HG02981 (cell line): ENCODE measurements at regions not wholly inside any gene's neighbourhood (a gene's known extent, or its start where the extent isn't known, plus 50 kb on each side); places are given as distances from the start of the nearest gene placed in this dataset.
"Not testable (repeated sequence)": the region's sequence is repeated elsewhere in the genome, so short reads cannot be mapped to it uniquely, and the experiment has no call there.

Experiments used
- ATAC-seq: cut with Tn5 transposase; IDR thresholded peaks from one replicate; pipeline ENCODE4 v1.9.1; 2021; ENCODE audit warnings: mild to moderate bottlenecking, moderate library complexity; ENCODE audit not compliant: unreplicated experiment

DNA sequence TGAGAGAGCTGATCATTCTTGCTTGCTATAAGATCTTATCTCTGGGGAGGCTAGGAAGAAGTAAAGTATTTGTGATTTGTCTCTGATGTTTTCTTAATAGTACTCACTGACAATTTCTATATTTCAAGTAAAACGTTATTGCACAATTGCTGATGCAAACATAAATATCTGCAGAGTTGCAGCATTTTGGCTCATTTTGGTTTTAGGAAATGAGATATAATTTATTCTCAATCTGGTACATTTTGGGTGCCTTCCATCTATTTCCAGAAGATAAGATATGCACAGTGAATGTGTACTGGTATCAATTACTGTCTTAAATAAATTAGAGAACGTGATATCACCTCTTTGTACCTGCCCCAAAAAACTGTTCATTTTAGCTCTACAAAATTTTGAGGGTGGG, 1431.5 kb downstream of the BRINP3 start:
- ATAC-seq, result no peak

DNA sequence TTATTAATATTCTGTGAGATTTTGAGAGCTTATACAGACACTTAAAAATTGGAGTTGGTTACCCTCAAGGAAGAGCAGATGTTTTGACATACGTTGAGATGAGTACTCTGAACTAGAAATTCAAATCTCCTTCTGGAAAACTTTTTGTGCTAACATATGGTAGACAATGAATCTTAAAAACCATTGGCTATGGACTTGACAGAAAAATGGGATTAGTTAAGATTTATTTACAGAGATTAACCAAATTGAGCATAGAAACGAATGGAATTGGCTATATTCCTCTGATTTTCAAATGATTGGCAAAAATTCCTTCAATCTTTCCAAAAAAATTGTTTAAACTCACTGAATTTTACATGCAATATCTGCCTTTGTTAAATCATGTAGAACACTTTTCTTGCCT, 1392.9 kb downstream of the BRINP3 start:
- ATAC-seq, result no peak

DNA sequence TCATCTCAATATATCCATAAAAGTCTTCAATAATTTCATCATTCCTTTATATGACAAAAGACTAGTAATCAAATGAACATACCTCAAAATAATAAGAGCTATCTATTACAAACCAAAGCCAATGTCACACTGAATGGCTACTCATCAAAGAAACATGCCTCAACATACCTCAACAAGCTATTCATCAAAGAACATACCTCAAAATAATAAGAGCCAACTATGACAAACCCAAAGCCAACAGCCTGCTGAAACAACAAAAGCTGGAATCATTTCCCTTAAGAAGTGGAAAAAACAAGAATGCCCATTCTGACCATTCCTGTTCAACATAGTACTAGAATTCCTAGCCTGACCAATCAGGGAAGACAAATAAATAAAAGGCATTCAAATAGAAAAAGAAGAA, 1373.7 kb downstream of the BRINP3 start:
- no peak for ATAC-seq

DNA sequence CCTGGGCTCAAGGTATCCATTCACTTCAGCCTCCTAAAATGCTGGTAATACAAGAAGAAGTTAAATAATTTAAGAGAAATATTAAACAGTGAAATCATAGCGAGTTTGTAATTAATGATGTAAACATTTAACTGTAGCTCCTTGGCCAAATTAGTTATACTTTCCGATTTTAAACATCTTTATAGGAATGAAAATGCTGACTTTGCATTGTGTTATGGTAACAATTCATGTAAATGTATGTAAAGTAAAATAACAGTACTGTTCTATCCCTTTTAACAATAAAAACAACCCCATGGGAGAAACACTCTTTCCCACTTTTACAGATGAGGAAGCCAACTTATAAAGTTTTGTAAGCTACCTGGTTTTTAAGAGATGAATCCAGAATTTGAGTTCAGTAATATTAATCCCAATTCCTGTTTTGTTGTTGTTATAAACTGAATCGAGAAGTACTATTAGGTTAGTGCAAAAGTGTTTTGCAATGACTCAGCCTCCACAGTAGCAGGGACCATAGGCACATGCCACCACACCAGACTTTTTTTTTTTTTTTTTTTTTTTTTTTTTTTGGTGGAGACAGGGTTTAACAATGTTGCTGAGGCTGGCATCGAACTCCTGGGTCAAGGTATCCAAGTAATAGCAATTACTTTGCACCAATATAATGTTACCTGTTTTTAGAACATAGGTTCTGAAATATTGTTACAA, 1360.4 kb downstream of the BRINP3 start:
- ATAC-seq, result no peak

DNA sequence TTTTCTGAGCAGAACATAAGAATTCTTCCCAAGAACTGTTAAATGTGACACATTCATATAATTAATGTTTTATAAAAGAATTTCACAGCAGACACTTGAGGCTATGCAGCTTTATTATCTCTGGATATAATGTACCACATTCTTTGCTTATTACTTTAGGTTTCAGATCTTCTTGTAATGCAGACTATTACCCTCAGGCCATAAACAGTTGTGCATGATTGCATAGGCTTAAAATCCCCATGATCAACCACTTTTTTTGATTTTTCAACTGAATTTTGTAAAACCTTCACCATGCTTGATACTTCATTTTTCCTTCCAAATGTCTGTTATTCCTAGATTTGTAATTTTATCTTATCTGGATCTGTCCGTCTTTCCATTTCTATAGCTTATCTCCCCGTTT, 1355.7 kb downstream of the BRINP3 start:
- ATAC-seq, result no peak

DNA sequence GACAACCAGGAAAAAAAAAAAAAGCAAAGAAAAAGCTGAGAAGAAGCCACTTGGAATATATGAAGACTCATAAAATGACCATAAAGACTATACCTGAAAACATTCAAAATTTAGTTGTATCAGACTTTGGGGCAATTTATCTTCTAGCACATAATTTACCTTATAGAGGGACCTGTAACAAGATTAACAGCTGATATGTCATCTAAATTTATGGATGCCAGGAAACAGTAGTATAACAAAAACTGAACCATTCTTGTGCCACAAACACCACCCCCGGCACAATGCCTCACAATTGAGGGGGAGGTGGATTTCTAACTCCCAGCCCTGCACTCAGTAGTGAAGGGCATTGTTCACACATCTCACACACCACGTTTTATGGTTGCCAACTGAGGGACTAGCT, 1352.0 kb downstream of the BRINP3 start:
- no peak for ATAC-seq

DNA sequence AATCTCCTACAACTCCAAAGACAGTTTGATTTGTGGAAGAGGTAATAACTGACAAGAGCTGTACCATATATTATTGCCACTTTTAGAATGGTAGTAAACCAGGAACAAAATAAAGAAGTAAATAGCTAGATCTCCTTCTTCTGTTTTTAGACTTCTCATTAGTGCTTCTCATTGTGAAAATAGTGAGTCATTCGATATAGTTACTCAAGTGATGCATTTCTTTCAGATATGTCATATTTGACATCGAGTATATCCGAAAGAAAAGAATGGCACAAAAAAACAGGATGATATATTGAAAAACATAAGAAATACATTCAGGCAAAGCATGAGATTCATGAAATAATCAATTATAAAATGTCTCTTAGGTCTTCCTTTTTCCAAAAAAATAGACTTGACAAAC, 1346.1 kb downstream of the BRINP3 start:
- no peak for ATAC-seq

DNA sequence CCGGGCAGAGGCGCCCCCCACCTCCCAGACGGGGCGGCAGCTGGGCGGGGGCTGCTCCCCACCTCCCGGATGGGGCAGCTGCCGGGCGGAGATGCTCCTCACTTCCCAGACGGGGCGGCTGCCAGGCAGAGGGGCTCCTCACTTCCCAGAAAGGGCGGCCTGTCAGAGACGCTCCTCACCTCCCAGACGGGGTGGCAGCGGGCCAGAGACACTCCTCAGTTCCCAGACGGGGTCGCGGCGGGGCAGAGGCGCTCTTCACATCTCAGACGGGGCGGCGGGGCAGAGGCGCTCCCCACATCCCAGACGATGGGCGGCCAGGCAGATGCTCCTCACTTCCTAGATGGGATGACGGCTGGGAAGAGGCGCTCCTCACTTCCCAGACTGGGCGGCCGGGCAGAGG, 1337.9 kb downstream of the BRINP3 start:
- ATAC-seq, result not testable (repeated sequence)

DNA sequence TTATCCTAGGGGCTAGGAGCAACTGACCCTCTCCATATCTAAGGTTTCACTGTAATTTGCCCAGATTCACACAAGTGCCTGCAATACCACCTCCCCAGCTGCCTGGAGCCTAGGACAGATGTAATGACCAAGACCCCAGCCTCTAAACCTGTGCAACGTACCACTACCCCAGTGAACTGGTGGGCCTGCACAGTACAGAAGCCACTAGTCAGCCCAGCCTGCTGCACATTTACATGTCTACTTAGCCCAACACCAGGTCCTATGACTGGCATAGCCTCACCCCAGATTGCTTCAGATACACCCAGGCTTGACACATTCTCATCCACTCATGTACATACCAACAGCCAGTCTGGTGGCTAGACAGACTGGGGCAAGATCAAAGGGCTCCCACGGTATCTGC, 1336.6 kb downstream of the BRINP3 start:
- no peak for ATAC-seq

DNA sequence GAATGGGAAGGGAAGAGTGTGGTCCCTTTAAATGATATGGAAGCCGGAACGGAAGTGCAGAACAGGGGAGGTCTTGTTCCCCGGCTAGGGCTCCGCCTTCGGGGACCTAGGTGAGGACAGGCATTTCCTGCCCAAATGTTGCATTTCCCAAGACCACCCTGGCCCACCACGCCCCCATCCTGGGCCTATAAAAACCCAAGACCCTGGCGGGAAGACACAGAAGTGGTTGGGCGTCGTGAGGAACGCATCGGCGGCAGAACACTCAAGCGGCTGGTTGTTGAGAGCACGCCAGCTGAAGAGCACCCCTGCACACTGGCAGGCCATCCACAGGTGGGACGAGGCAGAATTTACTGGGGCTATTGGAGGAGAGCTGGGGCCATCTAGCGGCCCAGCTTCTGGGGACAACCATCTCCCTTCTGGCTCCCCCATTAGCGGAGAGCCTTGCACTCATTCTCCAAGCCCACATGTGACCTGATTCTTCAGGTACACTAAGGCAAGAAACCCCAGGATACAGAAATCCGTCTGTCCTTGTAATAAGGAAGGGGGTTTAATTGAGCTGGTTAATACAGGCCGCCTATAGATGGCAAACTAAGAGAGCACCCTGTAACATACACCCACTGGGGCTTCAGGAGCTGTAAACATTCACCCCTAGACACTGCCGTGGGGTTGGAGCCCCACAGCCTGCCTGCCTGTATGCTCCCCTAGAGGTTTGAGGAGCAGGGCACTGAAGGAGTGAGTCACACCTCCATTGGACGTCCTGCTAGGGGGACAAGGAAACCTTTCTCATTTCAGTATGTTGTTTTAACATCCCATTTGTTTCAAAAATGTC, 1327.9 kb downstream of the BRINP3 start:
- no peak for ATAC-seq

DNA sequence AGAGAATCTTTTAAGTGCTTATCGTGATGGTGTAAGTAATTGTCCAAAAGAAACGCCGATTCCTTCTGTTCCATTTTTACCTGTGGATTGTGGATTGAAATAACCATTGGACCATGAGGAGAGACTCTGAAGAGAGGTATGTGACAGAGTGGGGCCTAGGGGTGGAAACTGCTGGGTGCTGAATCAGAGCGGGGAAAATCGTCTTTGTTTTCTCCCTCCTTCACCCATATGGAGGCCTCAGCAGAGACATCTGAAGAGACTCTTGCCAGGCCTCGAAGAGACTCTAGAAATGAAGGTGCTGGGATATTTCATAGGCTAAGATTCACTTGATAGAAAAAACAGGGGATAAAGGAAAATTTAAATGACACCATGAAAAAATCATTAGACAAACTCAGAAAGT, 1327.0 kb downstream of the BRINP3 start:
- ATAC-seq, result no peak

DNA sequence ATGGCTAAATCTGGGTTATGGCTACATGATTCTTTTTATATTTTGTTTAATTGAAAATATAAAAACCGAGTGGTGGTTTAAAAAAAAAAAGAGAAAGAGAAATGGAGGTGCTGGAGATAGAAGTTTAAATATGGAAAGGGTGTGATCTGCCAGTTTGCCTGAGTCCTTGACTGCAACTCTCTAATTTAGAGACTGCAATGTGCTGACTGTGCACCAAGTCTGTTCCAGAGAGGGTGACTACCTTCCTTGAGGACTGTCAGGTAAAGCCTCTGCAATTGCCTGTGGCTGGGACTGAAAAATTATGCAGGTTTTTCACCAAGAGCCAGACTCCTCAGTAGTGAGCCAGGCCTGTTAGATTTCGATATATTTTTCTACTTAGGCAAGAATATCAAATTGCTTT, 1326.3 kb downstream of the BRINP3 start:
- no peak for ATAC-seq

DNA sequence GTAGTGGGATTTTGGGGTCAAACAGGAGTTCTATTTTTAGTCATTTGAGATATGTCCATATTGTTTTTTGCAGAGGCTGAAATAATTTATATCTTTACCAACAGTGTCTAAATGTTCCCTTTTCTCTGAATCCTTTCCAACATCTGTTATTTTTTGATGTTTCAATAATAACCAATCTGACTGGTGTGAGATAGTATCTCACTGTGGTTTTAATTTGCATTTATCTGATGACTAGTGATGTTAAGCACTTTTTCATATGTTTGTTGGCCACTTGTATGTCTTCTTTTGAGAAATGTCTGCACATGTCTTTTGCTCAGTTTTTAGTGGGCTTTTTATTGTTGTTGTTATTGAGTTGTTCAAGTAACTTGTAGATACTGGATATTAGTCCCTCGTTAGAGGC, 1325.0 kb downstream of the BRINP3 start:
- no peak for ATAC-seq

DNA sequence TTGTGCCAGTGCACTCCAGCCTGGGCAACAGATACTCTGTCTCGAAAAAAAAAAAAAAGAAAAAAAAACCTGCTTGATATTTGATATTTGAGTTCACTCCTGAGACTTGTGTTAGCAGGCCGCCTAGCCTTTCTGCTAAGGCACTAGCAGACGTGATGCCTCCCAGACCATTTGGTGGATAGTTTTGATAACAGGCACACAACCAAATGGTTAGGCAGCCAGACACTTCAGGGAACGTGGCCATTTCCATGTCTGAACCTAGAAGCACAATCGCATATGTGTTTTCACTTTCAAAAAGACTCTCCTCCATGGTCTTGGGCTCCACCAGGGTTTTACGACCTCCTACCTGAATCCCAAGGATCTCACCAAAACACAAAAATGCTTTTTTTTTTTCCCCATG, 1319.5 kb downstream of the BRINP3 start:
- no peak for ATAC-seq

DNA sequence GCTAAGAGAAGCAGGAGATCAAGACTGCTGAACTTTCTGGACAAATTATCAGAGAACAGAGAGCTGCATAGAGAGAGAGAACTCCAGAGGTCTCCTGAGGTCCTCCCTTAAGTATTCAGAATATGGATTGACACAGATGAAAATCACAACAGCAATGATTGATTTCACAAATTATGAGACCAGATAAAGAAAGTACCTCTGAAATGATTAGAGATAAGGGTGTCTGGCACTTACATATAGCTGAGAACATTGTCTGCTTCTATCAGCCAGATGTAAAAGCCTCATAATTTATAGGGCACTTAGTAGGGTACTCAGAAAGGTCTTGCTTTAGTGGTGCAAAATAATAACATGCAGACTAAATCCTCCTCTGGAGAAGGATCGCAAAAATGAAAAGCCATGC, 1301.8 kb downstream of the BRINP3 start:
- ATAC-seq, result no peak

DNA sequence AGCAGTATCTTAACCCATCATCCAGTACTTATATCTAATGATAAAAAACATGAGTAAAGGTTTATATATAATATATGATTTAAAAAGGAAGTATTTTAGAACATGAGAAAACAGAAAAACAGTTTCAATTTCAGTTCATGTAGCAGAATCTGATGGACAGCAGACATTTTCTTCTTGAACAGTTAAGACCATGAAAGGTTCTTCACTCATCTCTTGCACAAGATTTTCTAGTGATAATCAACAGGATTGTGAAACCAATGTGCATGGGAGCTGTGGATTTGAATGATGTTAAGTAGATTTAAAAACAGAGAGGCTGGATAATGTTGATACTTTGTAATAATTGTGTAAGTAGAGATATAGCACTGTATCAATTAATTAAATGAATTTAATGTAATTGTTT, 1297.6 kb downstream of the BRINP3 start:
- no peak for ATAC-seq

DNA sequence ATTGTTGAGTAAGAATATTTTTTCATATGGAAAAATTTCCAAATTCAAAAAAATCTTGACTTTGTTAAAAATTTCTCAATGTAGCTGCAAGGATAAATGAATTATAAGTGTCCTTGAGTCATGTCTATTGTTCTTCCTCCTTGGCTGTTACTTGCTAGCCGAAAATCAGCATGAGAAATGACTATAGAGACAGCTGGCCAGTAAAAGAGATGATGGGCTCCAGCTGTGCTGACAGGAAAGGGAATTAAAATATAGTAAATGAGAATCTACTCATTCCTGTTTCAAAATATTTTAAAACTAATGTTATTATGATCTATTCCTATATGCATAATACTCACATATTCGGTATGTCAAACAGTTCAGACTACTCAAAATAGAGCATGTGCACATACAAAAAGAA, 1292.6 kb downstream of the BRINP3 start:
- ATAC-seq, result no peak

DNA sequence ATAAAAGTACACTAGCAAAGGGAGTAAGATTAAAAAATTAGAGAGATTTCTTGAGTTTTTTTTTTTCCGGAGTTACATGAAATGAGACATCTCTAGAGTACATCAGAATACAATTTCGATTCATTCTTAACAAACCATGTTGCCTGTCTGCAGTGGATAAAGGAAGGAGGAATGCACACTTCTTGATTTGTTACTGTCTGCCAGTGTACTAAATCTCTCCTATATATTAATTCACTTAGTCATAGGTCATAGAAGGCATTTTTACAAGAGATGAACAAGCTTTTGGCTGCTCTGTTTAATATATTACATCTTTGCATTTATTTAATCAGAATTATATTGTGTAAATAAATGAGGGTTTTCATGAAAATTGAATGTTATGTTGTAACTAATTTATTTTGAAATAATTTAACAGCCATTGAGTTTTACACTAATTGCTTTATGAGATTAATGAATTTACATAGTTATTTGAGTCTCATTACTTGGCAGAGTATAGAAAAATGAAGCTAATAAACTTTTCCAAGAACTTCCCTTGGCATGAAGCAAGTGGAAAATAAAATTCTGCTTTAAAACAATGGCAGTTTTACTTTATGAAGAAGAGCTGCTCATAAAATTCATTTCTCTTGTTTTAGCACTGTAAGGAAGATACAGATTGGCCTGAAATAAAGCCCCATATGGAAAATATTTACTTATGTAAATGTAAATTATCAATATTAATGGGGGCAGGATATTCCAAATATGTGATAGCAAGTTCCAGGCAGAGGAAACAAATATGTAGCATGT, 1284.7 kb downstream of the BRINP3 start:
- no peak for ATAC-seq

DNA sequence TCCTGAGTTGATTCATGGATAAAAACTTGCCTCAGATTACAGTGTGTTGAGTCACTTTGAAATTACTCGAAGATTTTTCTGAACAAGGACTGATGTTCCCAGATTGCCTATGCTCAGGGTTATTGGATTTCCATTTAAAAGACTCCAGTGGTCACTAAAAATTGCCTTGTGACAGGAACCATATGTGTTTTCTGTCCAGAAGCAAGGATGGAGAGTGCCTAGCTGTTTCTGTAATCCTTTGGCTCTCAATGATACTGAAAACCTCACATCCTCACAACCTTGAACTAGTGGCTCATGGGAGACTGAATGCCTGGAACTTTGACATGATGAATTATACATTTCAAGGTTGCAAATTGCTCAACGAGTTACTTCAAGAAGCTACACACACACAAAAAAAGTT, 1271.8 kb downstream of the BRINP3 start:
- ATAC-seq, result no peak

DNA sequence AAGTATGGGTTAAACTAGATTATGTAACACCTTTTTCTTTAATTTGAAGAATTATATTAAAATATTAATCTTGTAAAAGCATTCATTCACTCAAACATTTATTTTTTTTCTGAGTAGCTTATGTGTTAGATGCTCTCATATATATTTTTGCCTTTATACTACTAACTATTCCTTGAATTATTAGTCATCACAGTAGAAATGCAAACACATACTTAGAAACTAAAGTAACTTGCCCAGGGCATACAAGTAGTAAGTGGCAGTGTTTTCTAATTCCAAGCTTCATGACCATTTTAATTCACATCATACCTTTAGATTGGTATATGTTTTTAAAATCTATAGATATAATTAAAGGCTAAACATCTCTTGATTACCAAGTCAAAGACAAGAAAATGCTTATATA, 1271.0 kb downstream of the BRINP3 start:
- no peak for ATAC-seq

DNA sequence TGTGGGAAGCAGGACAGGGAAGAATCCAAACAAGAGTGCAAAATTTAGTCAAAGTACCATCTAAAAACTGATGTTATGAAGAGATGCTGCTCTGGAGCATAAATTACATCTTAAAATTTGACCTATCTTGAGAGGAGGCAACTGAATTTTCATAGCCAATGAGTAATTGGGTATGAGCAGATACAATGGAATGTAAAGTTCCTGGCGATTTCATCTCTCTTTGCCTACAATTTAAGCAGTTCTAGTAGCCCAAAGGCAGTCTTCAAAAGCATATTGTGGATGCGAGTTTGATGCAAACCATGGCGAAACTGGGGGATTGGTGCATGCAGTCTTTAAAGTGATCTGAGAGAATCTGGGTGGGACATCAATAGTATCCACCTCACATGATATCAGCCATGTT, 1265.9 kb downstream of the BRINP3 start:
- no peak for ATAC-seq

DNA sequence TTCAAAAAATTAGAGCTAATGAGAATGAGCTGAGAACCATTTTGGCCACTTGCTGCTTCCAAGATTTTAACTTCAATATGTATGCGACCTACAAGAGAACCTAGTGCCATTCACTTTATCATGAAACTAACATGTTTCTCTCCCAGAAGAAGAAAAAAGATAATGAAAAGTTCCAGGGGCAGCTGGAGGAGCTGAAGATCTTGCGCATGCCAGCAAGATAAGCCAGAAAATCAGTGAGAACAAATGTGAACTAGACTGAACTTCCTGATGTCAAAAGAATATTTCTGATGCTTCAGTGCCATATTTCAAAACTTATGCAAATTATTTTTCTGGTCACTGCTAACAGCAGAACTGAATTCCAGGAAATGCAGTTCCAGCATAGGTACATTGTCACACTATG, 1265.1 kb downstream of the BRINP3 start:
- no peak for ATAC-seq
